Smooth muscle cell (in vitro differentiated cells): ENCODE measurements at regions not wholly inside any gene's neighbourhood (a gene's known extent, or its start where the extent isn't known, plus 50 kb on each side); places are given as distances from the start of the nearest gene placed in this dataset.

Experiments used
- DNase-seq: peaks from one replicate; lab custom pipeline; 2025; ENCODE audit not compliant: unreplicated experiment; lab: John Stamatoyannopoulos, UW
- H2AFZ ChIP-seq: fragments of 200-600 bp; sonication (generic); 2 replicates; pipeline ENCODE4 v1.6.0; 2016; ENCODE audit warnings: antibody characterized with exemption, low read depth, mild to moderate bottlenecking
- H3F3A ChIP-seq: fragments of 200-600 bp; sonication (generic); 2 replicates; pipeline ENCODE4 v1.6.0; 2017; ENCODE audit warnings: antibody characterized with exemption, low read depth
- H3K27ac ChIP-seq: fragments of 200-600 bp; sonication (generic); 2 replicates; pipeline ENCODE4 v1.5.1; 2016; ENCODE audit warnings: low read depth, mild to moderate bottlenecking
- H3K27me3 ChIP-seq: fragments of 200-600 bp; sonication (generic); 2 replicates; pipeline ENCODE4 v1.6.1; 2016; ENCODE audit warnings: low read depth, mild to moderate bottlenecking
- H3K36me3 ChIP-seq: fragments of 200-600 bp; sonication (generic); 2 replicates; pipeline ENCODE4 v1.5.1; 2016; ENCODE audit warnings: low read depth
- H3K4me1 ChIP-seq: fragments of 200-600 bp; sonication (generic); 2 replicates; pipeline ENCODE4 v1.5.1; 2016; ENCODE audit warnings: low read depth
- H3K4me2 ChIP-seq: fragments of 200-600 bp; sonication (generic); 2 replicates; pipeline ENCODE4 v1.6.0; 2016; ENCODE audit warnings: mild to moderate bottlenecking
- H3K4me3 ChIP-seq: fragments of 200-600 bp; sonication (generic); 2 replicates; pipeline ENCODE4 v1.5.1; 2016; ENCODE audit warnings: mild to moderate bottlenecking
- H3K79me2 ChIP-seq: fragments of 200-600 bp; sonication (generic); 2 replicates; pipeline ENCODE4 v1.6.0; 2016; ENCODE audit warnings: low read depth, mild to moderate bottlenecking
- H3K9ac ChIP-seq: fragments of 200-600 bp; sonication (generic); 2 replicates; pipeline ENCODE4 v1.6.0; 2016; ENCODE audit warnings: low read depth
- H3K9me3 ChIP-seq: fragments of 200-600 bp; sonication (generic); replicated peaks from 2 replicates; pipeline ENCODE4 v1.5.1; 2016; ENCODE audit warnings: low read depth
- H4K20me1 ChIP-seq: fragments of 200-600 bp; sonication (generic); 2 replicates; pipeline ENCODE4 v1.6.0; 2016; ENCODE audit warnings: low read depth
- CTCF ChIP-seq: fragments of 200-600 bp; sonication (generic); IDR thresholded peaks from 2 replicates; pipeline ENCODE4 v1.5.1; 2017; ENCODE audit warnings: borderline replicate concordance, mild to moderate bottlenecking, antibody characterized with exemption; ENCODE audit not compliant: insufficient read depth, poor library complexity, severe bottlenecking
- WGBS: methylation state at CpG from one replicate; pipeline ENCODE4 v1.1.7; 2016; ENCODE audit warnings: low lambda C conversion rate; 5-methylcytosine and 5-hydroxymethylcytosine counted together

DNA sequence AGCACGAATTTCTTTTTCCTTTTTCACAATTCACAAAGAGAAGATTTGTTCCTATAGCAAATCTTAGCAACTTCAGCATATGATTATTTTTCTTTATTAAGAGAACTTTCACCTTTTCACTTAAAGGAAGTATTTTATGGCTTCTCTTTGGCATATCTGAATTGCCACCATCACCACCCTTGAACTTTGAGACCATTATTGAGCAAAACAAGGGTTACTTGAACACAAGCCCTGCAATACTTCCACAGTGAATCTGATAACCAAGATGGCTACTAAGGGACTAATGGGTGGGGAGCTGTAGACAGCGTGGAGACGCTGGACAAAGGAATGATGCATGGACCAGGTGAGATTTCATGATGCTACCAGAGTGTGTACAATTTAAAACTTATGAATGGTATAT is 815.0 kb downstream of the LRRIQ3 start:
- 86% methylated on average over 3 of the region's 3 CpGs for WGBS
- no peak overlapping the region for H3K9ac ChIP-seq
- no peaks in the 10 kb centered on the region for H3K27me3 ChIP-seq
- no peak for DNase-seq
- no peaks in the 10 kb centered on the region for H3K4me1 ChIP-seq
- H2AFZ ChIP-seq: no peak overlapping the region
- no peaks in the 10 kb centered on the region for H3K36me3 ChIP-seq
- no peaks in the 10 kb centered on the region for H3K79me2 ChIP-seq
- no peak overlapping the region for H3K4me2 ChIP-seq
- no peaks in the 10 kb centered on the region for H3K9me3 ChIP-seq
- H3F3A ChIP-seq: no peaks in the 10 kb centered on the region
- TF ChIP-seq CTCF: no peak
- no peaks in the 10 kb centered on the region for H4K20me1 ChIP-seq
- H3K27ac ChIP-seq: no peak overlapping the region
- no peak overlapping the region for H3K4me3 ChIP-seq

DNA sequence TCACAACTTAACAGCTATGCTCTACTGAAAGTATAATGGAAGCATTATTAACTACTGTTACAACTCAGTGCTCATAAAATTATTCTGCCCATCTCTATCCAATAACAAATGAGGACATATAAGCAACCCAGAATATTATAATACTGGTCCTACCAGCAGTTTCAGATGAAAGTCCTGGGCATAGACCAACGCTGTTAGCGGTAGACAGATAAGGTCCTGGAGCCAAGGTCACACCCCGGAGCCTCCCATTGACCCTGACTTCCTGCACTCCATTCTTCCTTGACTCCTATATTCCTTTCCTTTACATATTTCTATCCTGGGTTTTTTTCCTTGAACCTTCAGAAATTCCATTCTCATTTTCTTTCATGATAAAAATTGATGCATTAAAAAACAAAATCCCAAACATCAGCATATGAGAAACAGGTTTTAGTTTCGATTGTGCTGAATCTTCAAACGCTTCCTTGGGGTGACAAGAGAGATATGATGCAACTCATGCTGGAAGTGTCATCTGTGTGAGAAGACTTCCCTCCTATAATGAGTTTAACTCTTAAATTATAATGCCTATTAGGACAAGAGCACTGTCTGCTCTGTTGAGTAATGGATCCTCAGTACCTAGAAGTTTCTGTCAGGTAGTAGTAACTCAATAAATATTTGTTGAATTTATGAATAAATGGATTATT is 831.1 kb downstream of the LRRIQ3 start:
- no peak for DNase-seq
- Histone ChIP-seq H3F3A (no peaks in the 10 kb centered on the region), H3K27me3 (peaks cover 2% of the 10 kb centered on the region), H3K9me3 (no peaks in the 10 kb centered on the region), H3K79me2 (no peaks in the 10 kb centered on the region), H4K20me1 (no peaks in the 10 kb centered on the region), H3K4me3 (no peak overlapping the region), H3K9ac (no peak overlapping the region), H3K4me2 (no peak overlapping the region), H2AFZ (no peak overlapping the region), H3K27ac (no peak overlapping the region), H3K4me1 (no peaks in the 10 kb centered on the region), H3K36me3 (no peaks in the 10 kb centered on the region)
- WGBS: 85% methylated on average over 5 of the region's 5 CpGs
- no peak for TF ChIP-seq CTCF

DNA sequence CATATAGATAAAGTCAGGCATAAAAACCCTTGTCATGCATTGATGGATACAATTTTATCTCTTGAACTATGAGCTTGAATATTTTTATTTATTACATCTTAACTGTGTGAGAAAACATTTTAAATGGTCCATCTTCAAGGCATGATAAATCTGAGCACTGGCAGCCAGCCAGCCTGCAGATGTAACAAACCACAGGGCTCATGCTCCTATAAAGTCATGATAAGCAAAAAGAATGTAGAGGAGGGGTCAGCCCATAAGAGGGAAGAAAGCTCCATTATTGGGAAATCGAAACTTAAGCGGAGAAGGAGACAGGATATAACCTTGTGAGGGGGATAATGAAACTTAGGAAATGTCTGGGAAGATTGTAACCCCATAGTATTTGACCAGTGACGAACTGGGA is 839.0 kb downstream of the LRRIQ3 start:
- Histone ChIP-seq H3K4me2 (peak overlapping the region; percentile 51), H3K9me3 (no peaks in the 10 kb centered on the region), H3K27ac (no peak overlapping the region), H4K20me1 (no peaks in the 10 kb centered on the region), H3K79me2 (no peaks in the 10 kb centered on the region), H3K4me1 (no peaks in the 10 kb centered on the region), H3F3A (no peaks in the 10 kb centered on the region), H3K4me3 (no peak overlapping the region), H3K27me3 (no peaks in the 10 kb centered on the region), H2AFZ (no peak overlapping the region), H3K36me3 (no peaks in the 10 kb centered on the region), H3K9ac (no peak overlapping the region)
- DNase-seq: no peak
- 75% methylated on average over 3 of the region's 3 CpGs for WGBS
- TF ChIP-seq CTCF: no peak

GRCh38 chr1:73356485-73356884 is 841.5 kb downstream of the LRRIQ3 start:
- Histone ChIP-seq H2AFZ (no peak overlapping the region), H3K27ac (no peak overlapping the region), H3K9me3 (no peaks in the 10 kb centered on the region), H3K9ac (no peak overlapping the region), H4K20me1 (no peaks in the 10 kb centered on the region), H3K4me2 (no peak overlapping the region), H3F3A (no peaks in the 10 kb centered on the region), H3K4me3 (no peak overlapping the region), H3K4me1 (no peaks in the 10 kb centered on the region), H3K27me3 (no peaks in the 10 kb centered on the region), H3K79me2 (no peaks in the 10 kb centered on the region), H3K36me3 (no peaks in the 10 kb centered on the region)
- TF ChIP-seq CTCF: no peak
- 97% methylated on average over 1 of the region's 1 CpG for whole genome bisulfite sequencing
- no peak for DNase-seq
